IMR-90 (cell line): ENCODE measurements at regions not wholly inside any gene's neighbourhood (a gene's known extent, or its start where the extent isn't known, plus 50 kb on each side); places are given as distances from the start of the nearest gene placed in this dataset.

Source experiments
- ATAC-seq: fragments of 200-7000 bp; cut with Tn5 transposase; 2 replicates; pipeline ENCODE4 v1.9.1; 2020; ENCODE audit warnings: low read depth, mild to moderate bottlenecking, moderate library complexity
- BruUV-seq: library from RNA; stranded (reverse); fragments of 400-500 nt; replicated peaks from 2 replicates; lab custom pipeline; 2021; lab: Mats Ljungman, UMichigan
- CTCF ChIA-PET: fragments of 300-600 bp; formaldehyde crosslinking; extraction: SDS; loops from one replicate; lab custom pipeline; 2021; ENCODE audit warnings: antibody characterized with exemption; lab: Yijun Ruan, JAX
- POLR2A ChIA-PET: fragments of 300-600 bp; sonication (Branson Sonifier 250); formaldehyde crosslinking; loops from one replicate; lab custom pipeline; 2022; ENCODE audit warnings: antibody characterized with exemption; ENCODE audit not compliant: unreplicated experiment; lab: Charles Lee
- DNase-seq: peaks from one replicate; pipeline ENCODE4 v3.0.0; 2013
- H2AFZ ChIP-seq: replicated peaks from 2 replicates; pipeline ENCODE3; 2013; ENCODE audit warnings: low read length, mild to moderate bottlenecking; ENCODE audit not compliant: poor library complexity
- H2AK5ac ChIP-seq: 2 replicates; pipeline ENCODE4 v1.6.1; 2013; ENCODE audit warnings: low read depth, low read length, inconsistent platforms
- H2AK9ac ChIP-seq: replicated peaks from 2 replicates; pipeline ENCODE3; 2013; ENCODE audit warnings: mild to moderate bottlenecking, low read depth, low read length, moderate library complexity; ENCODE audit not compliant: poor library complexity
- H2BK120ac ChIP-seq: 2 replicates; pipeline ENCODE4 v1.6.1; 2013; ENCODE audit warnings: low read depth, low read length, inconsistent platforms
- H2BK15ac ChIP-seq: 3 replicates; pipeline ENCODE4 v1.6.1; 2013; ENCODE audit warnings: low read depth, low read length, inconsistent platforms
- H2BK20ac ChIP-seq: 2 replicates; pipeline ENCODE4 v1.6.1; 2013; ENCODE audit warnings: low read depth, mild to moderate bottlenecking, inconsistent platforms, low read length, moderate library complexity
- H2BK5ac ChIP-seq: 2 replicates; pipeline ENCODE4 v1.6.1; 2013; ENCODE audit warnings: mild to moderate bottlenecking, low read depth, low read length, inconsistent platforms; ENCODE audit not compliant: poor library complexity, severe bottlenecking
- H3K14ac ChIP-seq: replicated peaks from 2 replicates; pipeline ENCODE4 v1.6.1; 2013; ENCODE audit warnings: low read depth, low read length, inconsistent platforms
- H3K18ac ChIP-seq: 2 replicates; pipeline ENCODE4 v1.6.1; 2013; ENCODE audit warnings: low read depth, low read length, control low read depth
- H3K23ac ChIP-seq: 2 replicates; pipeline ENCODE4 v1.6.1; 2013; ENCODE audit warnings: low read depth, low read length, inconsistent platforms
- H3K27ac ChIP-seq: 2 replicates; pipeline ENCODE4 v1.5.1; 2013; ENCODE audit warnings: mild to moderate bottlenecking, control low read depth, low read length; ENCODE audit not compliant: insufficient read depth
- H3K27me3 ChIP-seq: 2 replicates; pipeline ENCODE4 v1.6.1; 2013; ENCODE audit warnings: low read length; ENCODE audit not compliant: control insufficient read depth, insufficient read depth
- H3K36me3 ChIP-seq: 2 replicates; pipeline ENCODE4 v1.6.1; 2013; ENCODE audit warnings: low read length, mixed read lengths; ENCODE audit not compliant: control insufficient read depth, insufficient read depth
- H3K4ac ChIP-seq: 2 replicates; pipeline ENCODE4 v1.6.1; 2013; ENCODE audit warnings: low read depth, low read length, inconsistent platforms
- H3K4me1 ChIP-seq: 2 replicates; pipeline ENCODE4 v1.6.1; 2013; ENCODE audit warnings: low read length, mixed read lengths; ENCODE audit not compliant: control insufficient read depth, insufficient read depth
- H3K4me2 ChIP-seq: 2 replicates; pipeline ENCODE4 v1.6.1; 2013; ENCODE audit warnings: low read depth, mild to moderate bottlenecking, control low read depth, low read length, moderate library complexity
- H3K4me3 ChIP-seq: 2 replicates; pipeline ENCODE4 v1.5.1; 2013; ENCODE audit warnings: low read depth, mild to moderate bottlenecking, control low read depth, low read length, moderate library complexity; ENCODE audit not compliant: insufficient read depth
- H3K56ac ChIP-seq: 2 replicates; pipeline ENCODE4 v1.6.1; 2013; ENCODE audit warnings: low read length, inconsistent platforms; ENCODE audit not compliant: insufficient read depth; ENCODE audit errors: extremely low read depth
- H3K79me1 ChIP-seq, 2 experiments: 2 replicates each; pipeline ENCODE4 v1.6.1; 2013; ENCODE audit warnings: low read length in 2 of 2, inconsistent platforms in 1 of 2, low read depth in 1 of 2
- H3K9ac ChIP-seq: 2 replicates; pipeline ENCODE4 v1.6.1; 2013; ENCODE audit warnings: low read depth, low read length, control low read depth
- H3K9me1 ChIP-seq: 2 replicates; pipeline ENCODE4 v1.6.1; 2013; ENCODE audit warnings: low read length, inconsistent platforms; ENCODE audit not compliant: insufficient read depth
- H3K9me3 ChIP-seq: 2 replicates; pipeline ENCODE4 v1.6.1; 2013; ENCODE audit warnings: low read length; ENCODE audit not compliant: control insufficient read depth, insufficient read depth
- H4K20me1 ChIP-seq: 2 replicates; pipeline ENCODE4 v1.6.1; 2013; ENCODE audit warnings: low read length, inconsistent platforms; ENCODE audit not compliant: insufficient read depth
- H4K5ac ChIP-seq: 2 replicates; pipeline ENCODE4 v1.6.1; 2013; ENCODE audit warnings: mild to moderate bottlenecking, low read depth, low read length, control low read depth
- H4K8ac ChIP-seq, 2 experiments: 2 replicates each; pipeline ENCODE4 v1.6.1; 2013; ENCODE audit warnings: low read depth in 2 of 2, low read length in 2 of 2, control low read depth in 1 of 2, inconsistent platforms in 1 of 2
- H4K91ac ChIP-seq: 2 replicates; pipeline ENCODE4 v1.6.1; 2013; ENCODE audit warnings: low read depth, low read length, inconsistent platforms; ENCODE audit not compliant: insufficient read depth
- BHLHE40 ChIP-seq: fragments of 150-350 bp; IDR thresholded peaks from 2 replicates; pipeline ENCODE4 v1.6.1; 2016; ENCODE audit warnings: mild to moderate bottlenecking, low read depth, low read length
- CEBPB ChIP-seq: IDR thresholded peaks from 2 replicates; pipeline ENCODE4 v1.6.1; 2012; ENCODE audit warnings: low read depth, low read length, improper control_type of control experiment
- CHD1 ChIP-seq: IDR thresholded peaks from 2 replicates; pipeline ENCODE4 v1.6.1; 2012; ENCODE audit warnings: low read depth, low read length, improper control_type of control experiment
- FOS ChIP-seq: fragments of 150-350 bp; IDR thresholded peaks from 2 replicates; pipeline ENCODE4 v1.6.1; 2016; ENCODE audit warnings: low read depth, low read length
- MAFK ChIP-seq: IDR thresholded peaks from 2 replicates; pipeline ENCODE4 v1.6.1; 2012; ENCODE audit warnings: low read depth, low read length, improper control_type of control experiment
- MAZ ChIP-seq: IDR thresholded peaks from 2 replicates; pipeline ENCODE4 v1.6.1; 2012; ENCODE audit warnings: low read depth, mild to moderate bottlenecking, low read length, improper control_type of control experiment, moderate library complexity, borderline replicate concordance
- NFE2L2 ChIP-seq: fragments of 150-350 bp; IDR thresholded peaks from 2 replicates; pipeline ENCODE4 v1.6.1; 2016; ENCODE audit warnings: low read depth, mild to moderate bottlenecking, low read length
- POLR2A ChIP-seq: IDR thresholded peaks from 2 replicates; pipeline ENCODE4 v1.6.1; 2012; ENCODE audit warnings: mild to moderate bottlenecking, low read depth, low read length
- RAD21 ChIP-seq: IDR thresholded peaks from 2 replicates; pipeline ENCODE4 v1.6.1; 2012; ENCODE audit warnings: low read length, improper control_type of control experiment
- RCOR1 ChIP-seq: IDR thresholded peaks from 2 replicates; pipeline ENCODE4 v1.6.1; 2012; ENCODE audit warnings: mild to moderate bottlenecking, low read length, improper control_type of control experiment; ENCODE audit not compliant: insufficient replicate concordance
- SMC3 ChIP-seq: fragments of 150-350 bp; IDR thresholded peaks from 2 replicates; pipeline ENCODE4 v1.6.1; 2016; ENCODE audit warnings: low read depth, mild to moderate bottlenecking, antibody characterized with exemption, low read length, moderate library complexity
- WGBS, 2 experiments: methylation state at CpG; one replicate each; pipeline versions ENCODE4 v1.1.5 to v1.1.7; 2013; ENCODE audit warnings: missing lambda C conversion rate in 2 of 2; ENCODE audit not compliant: insufficient read length in 1 of 2; ENCODE audit errors: extremely low coverage in 2 of 2; 5-methylcytosine and 5-hydroxymethylcytosine counted together
- dilution Hi-C: fragments of 300-500 bp; cut with HindIII; formaldehyde crosslinking; loops from one replicate; pipeline ENCODE4 v1.14.3; 2018; ENCODE audit warnings: low sequenced_read_pairs; ENCODE audit not compliant: unreplicated experiment
- in situ Hi-C: fragments of 300-500 bp; cut with MboI; formaldehyde crosslinking; loops from 3 replicates; pipeline ENCODE4 v1.14.3; 2019; ENCODE audit warnings: low sequenced_read_pairs, inconsistent platforms, mixed read lengths
- intact Hi-C: fragments of 100-400 bp; cut with micrococcal nuclease; formaldehyde crosslinking; loops from 2 replicates; pipeline ENCODE4 v1.10.0; 2022
- TF ChIP-seq, protein P1 (sequence below): conservative IDR thresholded peaks from 2 replicates; pipeline ENCODE4 v1.5.1; 2012; ENCODE audit warnings: mild to moderate bottlenecking, low read depth, low read length, improper control_type of control experiment
- TF ChIP-seq, protein P2 (sequence below): fragments of 150-350 bp; IDR thresholded peaks from 2 replicates; pipeline ENCODE4 v1.6.1; 2016; ENCODE audit warnings: low read depth, mild to moderate bottlenecking, low read length, moderate library complexity, borderline replicate concordance

DNA sequence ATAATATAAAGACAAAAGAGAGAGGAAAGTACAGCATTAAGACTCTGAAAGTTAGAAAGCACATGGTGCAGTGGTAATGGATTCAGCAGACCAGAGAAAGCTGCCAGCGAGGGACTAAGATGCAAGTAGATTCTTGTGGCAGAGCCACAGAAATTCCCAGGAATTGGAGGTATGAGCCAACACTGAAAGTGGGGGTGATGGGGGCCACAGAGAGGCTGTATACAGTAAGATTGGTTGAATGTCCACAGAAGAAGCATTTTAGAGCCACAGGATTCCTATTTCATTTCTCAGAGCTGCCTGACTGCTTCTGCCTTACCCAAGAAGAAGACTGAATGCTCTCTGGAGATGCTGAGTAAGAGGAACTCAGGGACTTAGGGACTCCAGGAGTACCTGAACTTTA is 295.0 kb downstream of the LMO7 start:
- H3K14ac ChIP-seq = no peak overlapping the region
- H3K79me1 ChIP-seq = no peaks in the 10 kb centered on the region
- H3K4me2 ChIP-seq = no peak overlapping the region
- H2AK9ac ChIP-seq = no peak overlapping the region
- no peak overlapping the region for H4K91ac ChIP-seq
- no peak overlapping the region for H3K18ac ChIP-seq
- CTCF ChIA-PET = interaction anchor here (0.7 kb wide), 1 partner anchor 26 kb away, joined by 5 read pairs; no protein-coding TSS in a partner anchor
- dilution Hi-C loops = no loop called here
- H3K4me1 ChIP-seq = peaks cover 4% of the 10 kb centered on the region; the same call in 1 of the 2 replicates
- H2AK5ac ChIP-seq = no peak overlapping the region
- in situ Hi-C loops = no loop called here
- H4K5ac ChIP-seq = no peak overlapping the region
- H3K36me3 ChIP-seq = no peaks in the 10 kb centered on the region
- H2BK5ac ChIP-seq = no peak overlapping the region
- intact Hi-C loops = no loop called here
- DNase-seq (peak; percentile 11), ATAC-seq (peak; percentile 22; the same call in 1 of the 2 replicates)
- H2AFZ ChIP-seq = no peak overlapping the region
- H3K56ac ChIP-seq = no peak overlapping the region
- H3K4me3 ChIP-seq = no peak overlapping the region
- no peak overlapping the region for H2BK120ac ChIP-seq
- H3K9ac ChIP-seq = no peak overlapping the region
- H3K27me3 ChIP-seq = no peaks in the 10 kb centered on the region
- H3K9me1 ChIP-seq = peaks cover 5% of the 10 kb centered on the region
- no peak overlapping the region for H4K8ac ChIP-seq
- H3K27ac ChIP-seq = no peak overlapping the region
- POLR2A ChIA-PET = no interaction called here
- TF ChIP-seq FOS (no peak), CHD1 (no peak), SMC3 (no peak), NFE2L2 (no peak), CEBPB (no peak), POLR2A (no peak), RAD21 (no peak), MAFK (no peak), RCOR1 (no peak), BHLHE40 (no peak), MAZ (no peak)
- TF ChIP-seq, protein P1, sequence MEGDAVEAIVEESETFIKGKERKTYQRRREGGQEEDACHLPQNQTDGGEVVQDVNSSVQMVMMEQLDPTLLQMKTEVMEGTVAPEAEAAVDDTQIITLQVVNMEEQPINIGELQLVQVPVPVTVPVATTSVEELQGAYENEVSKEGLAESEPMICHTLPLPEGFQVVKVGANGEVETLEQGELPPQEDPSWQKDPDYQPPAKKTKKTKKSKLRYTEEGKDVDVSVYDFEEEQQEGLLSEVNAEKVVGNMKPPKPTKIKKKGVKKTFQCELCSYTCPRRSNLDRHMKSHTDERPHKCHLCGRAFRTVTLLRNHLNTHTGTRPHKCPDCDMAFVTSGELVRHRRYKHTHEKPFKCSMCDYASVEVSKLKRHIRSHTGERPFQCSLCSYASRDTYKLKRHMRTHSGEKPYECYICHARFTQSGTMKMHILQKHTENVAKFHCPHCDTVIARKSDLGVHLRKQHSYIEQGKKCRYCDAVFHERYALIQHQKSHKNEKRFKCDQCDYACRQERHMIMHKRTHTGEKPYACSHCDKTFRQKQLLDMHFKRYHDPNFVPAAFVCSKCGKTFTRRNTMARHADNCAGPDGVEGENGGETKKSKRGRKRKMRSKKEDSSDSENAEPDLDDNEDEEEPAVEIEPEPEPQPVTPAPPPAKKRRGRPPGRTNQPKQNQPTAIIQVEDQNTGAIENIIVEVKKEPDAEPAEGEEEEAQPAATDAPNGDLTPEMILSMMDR = no peak
- TF ChIP-seq, protein P2, sequence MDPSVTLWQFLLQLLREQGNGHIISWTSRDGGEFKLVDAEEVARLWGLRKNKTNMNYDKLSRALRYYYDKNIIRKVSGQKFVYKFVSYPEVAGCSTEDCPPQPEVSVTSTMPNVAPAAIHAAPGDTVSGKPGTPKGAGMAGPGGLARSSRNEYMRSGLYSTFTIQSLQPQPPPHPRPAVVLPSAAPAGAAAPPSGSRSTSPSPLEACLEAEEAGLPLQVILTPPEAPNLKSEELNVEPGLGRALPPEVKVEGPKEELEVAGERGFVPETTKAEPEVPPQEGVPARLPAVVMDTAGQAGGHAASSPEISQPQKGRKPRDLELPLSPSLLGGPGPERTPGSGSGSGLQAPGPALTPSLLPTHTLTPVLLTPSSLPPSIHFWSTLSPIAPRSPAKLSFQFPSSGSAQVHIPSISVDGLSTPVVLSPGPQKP = no peak
- BruUV-seq = no TSS peak
- no peak overlapping the region for H3K23ac ChIP-seq
- no peaks in the 10 kb centered on the region for H4K20me1 ChIP-seq
- H2BK15ac ChIP-seq = no peak overlapping the region
- H3K9me3 ChIP-seq = no peaks in the 10 kb centered on the region
- 100% methylated on average over 1 of the region's 1 CpG; no CpG with 5 or more reads in 1 of the 2 experiments for WGBS, 2 experiments
- H2BK20ac ChIP-seq = no peak overlapping the region
- no peak overlapping the region for H3K4ac ChIP-seq
